GM04503 (cell line): ENCODE measurements at regions not wholly inside any gene's neighbourhood (a gene's known extent, or its start where the extent isn't known, plus 50 kb on each side); places are given as distances from the start of the nearest gene placed in this dataset.
"Not testable (repeated sequence)": the region's sequence is repeated elsewhere in the genome, so short reads cannot be mapped to it uniquely, and the experiment has no call there.

Source experiments
- DNase-seq: peaks from one replicate; pipeline ENCODE4 v3.0.0-alpha.2; 2012; ENCODE audit warnings: low read depth

GRCh38 chr9:71632776-71633175, 135.5 kb downstream of the CEMIP2 start:
- DNase-seq, result no peak

GRCh38 chr9:71630377-71630995, 137.8 kb downstream of the CEMIP2 start:
- DNase-seq, result no peak

- no peak for DNase-seq
These were observed 138.6 kb downstream of the CEMIP2 start for GRCh38 chr9:71629578-71630215.

GRCh38 chr9:71628247-71628646, 140.1 kb downstream of the CEMIP2 start:
- DNase-seq, result no peak

- no peak for DNase-seq
These were observed 140.8 kb downstream of the CEMIP2 start for GRCh38 chr9:71627537-71627936.

- no peak for DNase-seq
These were observed 141.9 kb downstream of the CEMIP2 start for GRCh38 chr9:71626395-71626794.

- DNase-seq, result no peak
These were observed 143.6 kb downstream of the CEMIP2 start for GRCh38 chr9:71624728-71625127.

- DNase-seq, result no peak
These were observed 147.6 kb downstream of the CEMIP2 start for GRCh38 chr9:71620746-71621145.

GRCh38 chr9:71620331-71620730, 148.0 kb downstream of the CEMIP2 start:
- no peak for DNase-seq

GRCh38 chr9:71619926-71620325, 148.4 kb downstream of the CEMIP2 start:
- no peak for DNase-seq

GRCh38 chr9:71614409-71615010, 153.8 kb downstream of the CEMIP2 start:
- no peak for DNase-seq

- DNase-seq, result no peak
These were observed 155.4 kb downstream of the CEMIP2 start for GRCh38 chr9:71612889-71613288.

GRCh38 chr9:71609448-71609830, 158.9 kb downstream of the CEMIP2 start:
- no peak for DNase-seq

GRCh38 chr9:71608825-71609447, 159.4 kb downstream of the CEMIP2 start:
- DNase-seq, result no peak

GRCh38 chr9:71608021-71608420, 160.3 kb downstream of the CEMIP2 start:
- no peak for DNase-seq

GRCh38 chr9:71607461-71607881, 160.8 kb downstream of the CEMIP2 start:
- no peak for DNase-seq

- DNase-seq, result no peak
These were observed 163.9 kb downstream of the CEMIP2 start for GRCh38 chr9:71604197-71605063.

GRCh38 chr9:71602652-71603051, 165.7 kb downstream of the CEMIP2 start:
- no peak for DNase-seq

GRCh38 chr9:71595762-71596161, 172.6 kb downstream of the CEMIP2 start:
- DNase-seq, result not testable (repeated sequence)

GRCh38 chr9:71594541-71594940, 173.8 kb downstream of the CEMIP2 start:
- no peak for DNase-seq

- DNase-seq, result no peak
These were observed 175.9 kb downstream of the CEMIP2 start for GRCh38 chr9:71592400-71592799.

- DNase-seq, result no peak
These were observed 178.0 kb downstream of the CEMIP2 start for GRCh38 chr9:71590362-71590761.
